ENCODE measurements at regions not wholly inside any gene's neighbourhood (a gene's known extent, or its start where the extent isn't known, plus 50 kb on each side); places are given as distances from the start of the nearest gene placed in this dataset.

- TF ChIP-seq, protein P1, sequence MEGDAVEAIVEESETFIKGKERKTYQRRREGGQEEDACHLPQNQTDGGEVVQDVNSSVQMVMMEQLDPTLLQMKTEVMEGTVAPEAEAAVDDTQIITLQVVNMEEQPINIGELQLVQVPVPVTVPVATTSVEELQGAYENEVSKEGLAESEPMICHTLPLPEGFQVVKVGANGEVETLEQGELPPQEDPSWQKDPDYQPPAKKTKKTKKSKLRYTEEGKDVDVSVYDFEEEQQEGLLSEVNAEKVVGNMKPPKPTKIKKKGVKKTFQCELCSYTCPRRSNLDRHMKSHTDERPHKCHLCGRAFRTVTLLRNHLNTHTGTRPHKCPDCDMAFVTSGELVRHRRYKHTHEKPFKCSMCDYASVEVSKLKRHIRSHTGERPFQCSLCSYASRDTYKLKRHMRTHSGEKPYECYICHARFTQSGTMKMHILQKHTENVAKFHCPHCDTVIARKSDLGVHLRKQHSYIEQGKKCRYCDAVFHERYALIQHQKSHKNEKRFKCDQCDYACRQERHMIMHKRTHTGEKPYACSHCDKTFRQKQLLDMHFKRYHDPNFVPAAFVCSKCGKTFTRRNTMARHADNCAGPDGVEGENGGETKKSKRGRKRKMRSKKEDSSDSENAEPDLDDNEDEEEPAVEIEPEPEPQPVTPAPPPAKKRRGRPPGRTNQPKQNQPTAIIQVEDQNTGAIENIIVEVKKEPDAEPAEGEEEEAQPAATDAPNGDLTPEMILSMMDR (IDR thresholded peaks at IDR 0.05): no peak
- no peak for ATAC-seq
- intact Hi-C loops (cut with DNase I): no loop called here
These were observed 246.0 kb upstream of the C1orf174 start for GRCh38 chr1:4146101-4146500.

GRCh38 chr1:4146614-4147013 is 246.5 kb upstream of the C1orf174 start:
- H3K4me3 ChIP-seq: no peak overlapping the region
- no peaks in the 10 kb centered on the region for H3K4me1 ChIP-seq
- H3K9me3 ChIP-seq: no peaks in the 10 kb centered on the region
- TF ChIP-seq, protein P1 (IDR thresholded peaks at IDR 0.05): no peak
- intact Hi-C loops (cut with DNase I): no loop called here
- no peaks in the 10 kb centered on the region for H3K36me3 ChIP-seq
- no peak for DNase-seq
- ATAC-seq: no peak
- no peak overlapping the region for H3K27ac ChIP-seq
- H3K27me3 ChIP-seq (ENCODE audit: low read depth): peaks cover 7% of the 10 kb centered on the region

More at GRCh38 chr1:4146101-4146500, 246.0 kb upstream of the C1orf174 start:
- Histone ChIP-seq H3K4me1 (no peaks in the 10 kb centered on the region), H3K27me3 (ENCODE audit: low read depth) (peaks cover 12% of the 10 kb centered on the region), H3K27ac (no peak overlapping the region), H3K9me3 (no peaks in the 10 kb centered on the region), H3K36me3 (no peaks in the 10 kb centered on the region), H3K4me3 (no peak overlapping the region)
- DNase-seq: no peak

GRCh38 chr1:4147509-4147908 is 247.4 kb upstream of the C1orf174 start:
- H3K36me3 ChIP-seq: no peaks in the 10 kb centered on the region
- no peaks in the 10 kb centered on the region for H3K9me3 ChIP-seq
- no peaks in the 10 kb centered on the region for H3K4me1 ChIP-seq
- no peak for DNase-seq
- ATAC-seq: no peak
- H3K27ac ChIP-seq: no peak overlapping the region
- H3K27me3 ChIP-seq (ENCODE audit: low read depth): no peaks in the 10 kb centered on the region
- intact Hi-C loops (cut with DNase I): no loop called here
- TF ChIP-seq, protein P1 (IDR thresholded peaks at IDR 0.05): no peak
- no peak overlapping the region for H3K4me3 ChIP-seq

DNA sequence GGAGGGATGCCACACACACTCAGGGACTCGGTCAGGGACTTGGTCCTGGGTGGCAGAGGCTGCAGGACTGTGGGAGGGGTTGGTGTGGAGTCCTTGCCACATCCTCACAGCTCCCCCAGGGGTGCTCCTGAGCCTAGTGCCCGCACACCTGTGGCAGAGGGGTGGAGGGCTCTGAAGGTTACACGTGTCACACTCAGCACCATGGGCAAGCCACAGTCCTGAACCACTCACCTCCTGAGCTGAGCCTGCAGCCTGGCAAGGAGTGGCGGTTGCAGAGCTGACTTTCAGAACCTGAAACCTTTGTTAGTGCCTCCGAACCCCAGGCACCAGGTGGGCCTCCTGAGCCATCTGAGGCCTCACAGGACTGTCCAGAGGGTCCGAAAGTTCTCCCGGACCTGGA is 249.2 kb upstream of the C1orf174 start:
- intact Hi-C loops (cut with DNase I): no loop called here
- no peak overlapping the region for H3K4me3 ChIP-seq
- no peak for DNase-seq

DNA sequence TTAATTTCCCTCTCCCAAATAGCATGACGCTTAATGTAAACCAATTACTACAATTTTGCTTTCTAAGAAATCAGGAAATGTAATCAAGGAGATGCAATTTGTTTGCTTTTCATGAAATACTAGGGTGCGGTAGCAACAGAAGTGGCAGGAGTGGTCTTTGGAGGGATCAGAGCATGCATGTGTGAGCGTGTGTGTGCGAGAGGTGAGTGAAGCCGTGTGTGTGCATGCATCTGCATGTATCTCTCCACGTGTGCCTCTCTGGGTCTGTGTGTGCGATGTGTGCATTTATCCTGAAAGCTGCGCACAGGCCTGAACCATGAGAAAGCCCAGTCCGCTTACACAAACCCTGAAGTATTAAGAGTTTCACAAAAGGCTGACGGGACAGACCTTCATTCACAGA is 249.8 kb upstream of the C1orf174 start:
- intact Hi-C loops (cut with DNase I): no loop called here
- H3K36me3 ChIP-seq: no peaks in the 10 kb centered on the region
- no peak overlapping the region for H3K4me3 ChIP-seq
- ATAC-seq: no peak
- H3K27me3 ChIP-seq (ENCODE audit: low read depth): no peaks in the 10 kb centered on the region
- H3K9me3 ChIP-seq: no peaks in the 10 kb centered on the region
- H3K4me1 ChIP-seq: no peaks in the 10 kb centered on the region
- TF ChIP-seq, protein P1 (IDR thresholded peaks at IDR 0.05): no peak
- H3K27ac ChIP-seq: no peak overlapping the region
- no peak for DNase-seq

More for the DNA sequence above, 249.2 kb upstream of the C1orf174 start:
- ATAC-seq: no peak
- Histone ChIP-seq H3K27ac (no peak overlapping the region), H3K9me3 (no peaks in the 10 kb centered on the region), H3K27me3 (ENCODE audit: low read depth) (no peaks in the 10 kb centered on the region), H3K4me1 (no peaks in the 10 kb centered on the region), H3K36me3 (no peaks in the 10 kb centered on the region)
- TF ChIP-seq, protein P1 (IDR thresholded peaks at IDR 0.05): no peak

DNA sequence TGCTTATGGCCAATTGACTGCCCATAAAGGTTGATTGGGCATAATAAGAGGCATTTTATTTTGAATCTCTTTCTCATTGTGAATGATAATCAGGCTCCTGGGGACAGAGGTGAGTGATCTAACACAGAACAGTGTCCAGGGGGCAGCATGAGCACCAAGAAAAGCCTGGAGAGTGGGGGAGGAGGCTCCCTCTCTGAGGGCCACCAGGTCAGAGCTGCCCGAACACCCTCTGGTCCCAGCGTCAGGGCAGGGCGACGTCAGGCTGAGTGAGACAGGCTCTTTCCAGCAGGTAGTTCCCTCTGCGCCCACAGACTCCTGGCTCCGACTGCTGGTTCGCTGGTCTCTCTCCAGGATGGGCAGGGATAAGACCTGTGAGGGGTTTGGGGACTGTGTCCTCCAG is 250.2 kb upstream of the C1orf174 start:
- no peak for ATAC-seq
- no peak overlapping the region for H3K4me3 ChIP-seq
- no peaks in the 10 kb centered on the region for H3K36me3 ChIP-seq
- no peaks in the 10 kb centered on the region for H3K4me1 ChIP-seq
- intact Hi-C loops (cut with DNase I): no loop called here
- no peaks in the 10 kb centered on the region for H3K27me3 ChIP-seq (ENCODE audit: low read depth)
- TF ChIP-seq, protein P1 (IDR thresholded peaks at IDR 0.05): no peak
- H3K9me3 ChIP-seq: no peaks in the 10 kb centered on the region
- H3K27ac ChIP-seq: no peak overlapping the region
- DNase-seq: no peak

Data from lower lobe of right lung (tissue), 2 donors.